ENCODE measurements at regions not wholly inside any gene's neighbourhood (a gene's known extent, or its start where the extent isn't known, plus 50 kb on each side); places are given as distances from the start of the nearest gene placed in this dataset.
"Not testable (repeated sequence)": the region's sequence is repeated elsewhere in the genome, so short reads cannot be mapped to it uniquely, and the experiment has no call there.

GRCh38 chr21:20452935-20453334 is 545.3 kb upstream of the NCAM2 start:
- DNase-seq = no peak

GRCh38 chr21:20459838-20460237 is 538.4 kb upstream of the NCAM2 start:
- DNase-seq = no peak

- no peak for DNase-seq
Measured at GRCh38 chr21:20463362-20463761, 534.8 kb upstream of the NCAM2 start.

GRCh38 chr21:20469361-20469760 is 528.8 kb upstream of the NCAM2 start:
- DNase-seq = no peak

- no peak for DNase-seq
Measured at GRCh38 chr21:20486303-20486702, 511.9 kb upstream of the NCAM2 start.

GRCh38 chr21:20502915-20503314 is 495.3 kb upstream of the NCAM2 start:
- DNase-seq = not testable (repeated sequence)

GRCh38 chr21:20507783-20508182 is 490.4 kb upstream of the NCAM2 start:
- DNase-seq = no peak

- DNase-seq = no peak
Measured at GRCh38 chr21:20511216-20511880, 486.9 kb upstream of the NCAM2 start.

GRCh38 chr21:20515446-20515845 is 482.8 kb upstream of the NCAM2 start:
- no peak for DNase-seq

GRCh38 chr21:20519076-20519475 is 479.1 kb upstream of the NCAM2 start:
- DNase-seq = no peak

- DNase-seq = no peak
Measured at GRCh38 chr21:20522611-20523010, 475.6 kb upstream of the NCAM2 start.

GRCh38 chr21:20523191-20523590 is 475.0 kb upstream of the NCAM2 start:
- DNase-seq = no peak

- no peak for DNase-seq
Measured at GRCh38 chr21:20527731-20528460, 470.3 kb upstream of the NCAM2 start.

GRCh38 chr21:20537130-20537529 is 461.1 kb upstream of the NCAM2 start:
- no peak for DNase-seq

- no peak for DNase-seq
Measured at GRCh38 chr21:20538039-20538658, 460.1 kb upstream of the NCAM2 start.

- no peak for DNase-seq
Measured at GRCh38 chr21:20545454-20545853, 452.8 kb upstream of the NCAM2 start.

- no peak for DNase-seq
Measured at GRCh38 chr21:20551939-20552338, 446.3 kb upstream of the NCAM2 start.

- no peak for DNase-seq
Measured at GRCh38 chr21:20554785-20555184, 443.4 kb upstream of the NCAM2 start.

- DNase-seq = no peak
Measured at GRCh38 chr21:20570824-20571232, 427.4 kb upstream of the NCAM2 start.

GRCh38 chr21:20572582-20572981 is 425.6 kb upstream of the NCAM2 start:
- no peak for DNase-seq

- no peak for DNase-seq
Measured at GRCh38 chr21:20581361-20581760, 416.8 kb upstream of the NCAM2 start.

- no peak for DNase-seq
Measured at GRCh38 chr21:20591284-20591683, 406.9 kb upstream of the NCAM2 start.

GRCh38 chr21:20592463-20592862 is 405.7 kb upstream of the NCAM2 start:
- DNase-seq = no peak

GRCh38 chr21:20603236-20603635 is 395.0 kb upstream of the NCAM2 start:
- no peak for DNase-seq

Measured in stimulated activated CD4-positive, alpha-beta T cell treated with anti-CD3 and anti-CD28 coated beads, Interleukin-4, amount 100 ng/mL, for 4 hours (primary cell).